CD1c-positive myeloid dendritic cell (primary cell): ENCODE measurements at regions not wholly inside any gene's neighbourhood (a gene's known extent, or its start where the extent isn't known, plus 50 kb on each side); places are given as distances from the start of the nearest gene placed in this dataset.

ENCODE experiments used
- DNase-seq: peaks from one replicate; pipeline ENCODE4 v3.0.0-alpha.2; 2016; ENCODE audit errors: extremely low spot score

DNA sequence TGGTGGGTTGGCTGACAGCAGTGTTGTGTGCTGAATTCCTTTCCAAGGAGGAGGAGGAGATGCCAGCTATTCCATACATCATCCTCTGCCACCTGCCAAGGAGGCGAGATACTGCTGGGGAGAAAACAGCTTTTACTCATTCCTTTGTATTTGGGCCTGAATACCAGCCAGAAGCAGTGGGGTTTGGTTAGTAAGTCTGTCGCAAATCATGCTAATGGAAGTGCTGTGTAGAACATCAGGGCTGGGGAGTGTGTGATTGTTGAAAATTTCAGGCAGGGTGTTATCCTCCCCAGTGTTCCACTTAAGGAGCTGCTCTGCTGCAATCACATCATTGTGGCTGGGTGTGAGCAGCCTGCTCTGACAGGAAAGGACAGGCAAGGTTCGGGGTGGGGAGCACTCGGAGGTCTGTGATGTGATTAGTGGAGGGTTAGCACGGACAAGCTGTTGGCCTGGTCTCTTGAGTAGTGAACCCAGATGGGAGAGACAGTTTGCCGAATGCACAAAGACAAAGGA is 128.2 kb upstream of the DLX2 start:
- DNase-seq = no peak

- no peak for DNase-seq
Measured at GRCh38 chr2:172231508-172231907, 128.8 kb upstream of the DLX2 start.

- no peak for DNase-seq
Measured at GRCh38 chr2:172232708-172233396, 130.2 kb upstream of the DLX2 start.

DNA sequence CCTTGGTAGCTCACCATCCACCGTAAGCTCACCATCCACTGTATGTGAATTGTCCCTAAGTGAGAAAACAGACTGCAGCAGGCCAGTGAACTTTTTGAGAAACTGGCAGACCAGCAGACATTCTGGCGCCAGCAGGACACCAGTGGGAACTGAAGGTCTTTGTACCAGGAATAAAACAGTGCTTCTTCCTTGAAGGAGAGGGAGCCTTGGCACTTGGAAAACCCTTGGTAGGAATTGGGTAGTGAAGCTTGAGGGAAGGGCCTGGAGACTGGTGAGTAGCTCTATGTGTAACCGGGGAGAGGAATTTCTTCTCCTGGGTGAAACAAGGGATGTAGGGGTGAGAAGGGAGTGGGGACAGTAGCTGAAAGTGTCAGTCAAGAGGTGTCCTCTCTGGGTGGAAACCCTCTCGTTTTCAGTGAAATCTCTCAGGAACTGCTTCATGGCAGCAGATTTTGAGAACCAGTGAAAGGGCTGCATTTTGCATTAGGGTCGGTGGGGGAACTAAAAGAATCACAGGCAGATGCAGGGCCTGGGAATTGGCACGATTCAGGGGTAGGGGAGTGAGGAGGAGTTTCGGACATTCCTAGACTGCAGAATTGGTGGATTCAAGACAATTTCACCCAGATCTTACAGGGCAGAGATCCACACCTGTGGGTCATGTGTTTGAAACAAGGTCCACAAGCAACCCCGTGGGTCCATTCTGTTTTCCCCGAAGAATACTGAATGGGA is 131.5 kb upstream of the DLX2 start:
- DNase-seq = no peak

DNA sequence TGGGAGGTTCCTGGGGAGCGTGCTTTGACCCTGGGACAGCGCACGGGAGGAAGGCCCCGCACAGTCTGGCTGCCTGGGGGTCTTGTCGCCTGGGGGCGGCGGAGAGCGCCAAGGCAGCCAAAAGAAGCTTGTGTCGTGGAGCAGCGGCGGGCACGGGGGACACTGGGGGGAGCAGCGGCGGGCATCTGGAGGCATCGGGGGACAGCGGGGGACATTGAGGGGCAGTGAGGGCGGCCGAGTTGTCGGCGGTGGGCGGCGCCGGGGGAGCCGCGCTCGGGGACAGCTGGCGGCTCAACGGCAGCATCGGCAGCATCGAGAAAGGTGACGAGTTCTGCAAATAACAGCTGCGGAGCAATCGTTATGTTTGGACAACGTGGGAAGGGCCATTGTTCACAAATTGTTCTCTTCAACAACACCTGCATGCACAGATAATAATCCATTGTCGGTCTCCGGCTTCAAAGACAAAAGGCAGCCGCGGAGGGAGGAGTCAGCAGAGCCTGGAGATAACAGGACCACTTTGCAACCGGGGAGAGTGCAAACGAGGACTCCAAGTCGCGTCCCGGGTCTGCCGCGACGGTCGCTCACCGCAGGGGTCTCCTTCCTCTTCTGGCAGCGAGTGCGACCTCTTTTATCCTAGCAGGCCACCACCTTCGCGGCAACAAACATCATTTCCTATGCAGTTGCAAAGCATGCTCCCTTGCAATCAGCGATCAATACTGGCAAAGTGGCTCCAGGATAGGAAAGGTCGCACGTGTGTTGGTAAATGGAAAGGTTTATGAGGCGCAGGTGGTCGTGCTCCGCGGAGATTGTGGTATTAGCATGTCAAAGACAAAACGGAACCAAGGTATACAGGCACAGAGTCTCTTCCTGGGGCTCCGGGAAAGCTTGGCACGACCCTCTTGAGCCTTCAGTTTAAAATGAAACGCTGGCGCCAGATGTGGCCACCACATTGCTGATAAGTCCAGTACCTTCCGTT is 132.3 kb upstream of the DLX2 start:
- DNase-seq = no peak

DNA sequence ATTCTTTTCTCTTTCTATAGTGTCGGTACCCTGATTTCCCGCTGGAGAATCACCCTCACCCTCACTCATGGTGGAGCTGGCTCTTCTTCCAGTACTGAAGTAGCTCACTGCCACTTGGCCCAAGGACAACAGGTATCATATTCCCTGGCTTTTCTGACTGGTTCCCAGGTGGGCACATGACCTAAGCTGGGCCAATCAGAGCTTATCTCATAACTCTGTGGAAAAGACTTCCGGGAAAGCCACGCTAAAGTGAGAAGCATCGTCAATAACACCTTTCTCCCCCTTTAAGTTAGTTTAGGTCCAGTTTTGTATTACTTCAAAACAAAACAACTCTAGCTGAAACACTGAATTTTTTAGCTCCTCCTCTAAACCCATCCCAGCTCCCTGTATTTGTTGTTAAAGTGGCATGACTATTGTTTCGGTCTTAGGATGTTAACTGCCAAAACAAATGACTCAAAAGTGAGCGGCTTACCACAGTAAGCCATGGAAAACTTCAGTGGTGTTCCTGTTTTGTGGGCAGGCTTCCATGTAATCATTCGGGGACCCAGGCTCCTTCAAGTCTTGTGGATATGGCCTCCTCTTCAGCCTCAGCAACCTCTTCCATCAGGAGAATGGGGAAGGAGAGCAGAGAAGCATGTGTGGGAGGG is 137.4 kb upstream of the DLX2 start:
- DNase-seq = no peak

DNA sequence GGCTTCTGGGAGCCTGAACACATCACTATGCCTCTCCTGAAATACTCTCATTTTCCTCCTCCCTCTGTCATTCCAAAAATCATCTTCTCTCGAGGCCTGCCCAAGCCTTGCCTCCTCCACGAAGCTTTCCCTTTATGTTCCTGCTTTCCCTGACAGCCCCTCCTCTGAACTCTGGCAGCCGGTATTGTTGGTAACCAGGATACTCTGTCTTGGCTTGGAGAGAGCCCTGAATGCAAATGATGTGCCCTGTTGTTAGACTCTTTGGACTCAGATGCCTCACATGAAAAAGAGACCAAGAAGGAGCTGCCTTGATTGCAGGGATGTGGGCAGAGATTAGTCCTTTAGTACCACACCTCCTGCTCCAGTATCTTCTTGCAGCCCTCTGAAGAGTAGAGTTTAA is 138.5 kb upstream of the DLX2 start:
- no peak for DNase-seq

- DNase-seq = no peak
Measured at GRCh38 chr2:172242471-172242870, 139.8 kb upstream of the DLX2 start.

GRCh38 chr2:172242961-172243360 is 140.3 kb upstream of the DLX2 start:
- no peak for DNase-seq

DNA sequence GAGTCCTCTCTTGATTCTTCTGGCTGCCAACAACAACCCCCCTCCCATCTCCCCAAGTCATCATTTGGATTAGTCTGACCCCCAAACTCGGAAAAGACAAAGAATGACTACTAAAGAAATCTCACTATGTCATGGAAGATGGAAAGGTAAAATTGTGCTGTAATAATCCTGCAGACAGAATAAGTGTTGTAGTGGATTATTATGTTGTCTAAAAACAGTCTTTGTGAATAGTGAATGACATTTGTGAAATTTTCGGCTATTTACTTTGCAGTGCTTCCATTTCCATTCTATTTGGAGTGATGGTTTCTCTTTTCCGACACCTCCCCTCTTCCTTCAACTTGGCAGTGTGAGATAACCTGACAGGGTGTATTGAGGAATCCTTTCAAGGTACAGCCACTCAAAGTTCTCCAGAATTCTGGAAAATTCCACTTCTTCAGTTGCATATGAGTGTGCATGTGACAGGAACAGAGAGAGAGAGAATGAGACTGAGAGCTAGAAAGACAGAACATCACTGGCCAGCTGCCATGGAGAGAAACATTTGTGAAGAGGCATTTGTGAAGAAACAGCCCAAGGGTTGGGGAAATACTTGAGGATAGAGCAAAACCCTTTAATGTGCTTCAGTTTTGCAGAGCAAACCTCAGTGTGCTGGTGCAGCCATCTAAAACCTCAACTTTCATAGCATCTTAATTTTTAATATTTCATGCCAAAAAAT is 141.9 kb upstream of the DLX2 start:
- no peak for DNase-seq

DNA sequence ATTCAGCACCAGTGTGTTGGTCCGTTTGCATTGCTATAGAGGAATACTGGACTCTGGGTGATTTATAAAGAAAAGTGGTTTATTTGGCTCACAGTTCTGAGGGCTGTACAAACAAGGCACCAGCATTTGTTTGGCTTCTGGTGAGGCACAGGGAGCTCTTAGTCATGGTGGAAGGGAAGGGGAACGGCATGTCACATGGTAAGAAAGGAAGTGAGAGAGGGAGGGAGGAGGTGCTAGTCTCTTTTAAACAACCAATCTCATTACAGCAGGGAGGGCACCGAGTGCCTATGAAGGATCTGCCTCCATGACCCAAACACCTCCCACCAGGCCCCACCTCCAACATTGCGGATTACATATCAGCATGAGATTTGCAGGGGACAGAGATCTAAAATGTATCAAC is 143.9 kb upstream of the DLX2 start:
- DNase-seq = peak; percentile 38

DNA sequence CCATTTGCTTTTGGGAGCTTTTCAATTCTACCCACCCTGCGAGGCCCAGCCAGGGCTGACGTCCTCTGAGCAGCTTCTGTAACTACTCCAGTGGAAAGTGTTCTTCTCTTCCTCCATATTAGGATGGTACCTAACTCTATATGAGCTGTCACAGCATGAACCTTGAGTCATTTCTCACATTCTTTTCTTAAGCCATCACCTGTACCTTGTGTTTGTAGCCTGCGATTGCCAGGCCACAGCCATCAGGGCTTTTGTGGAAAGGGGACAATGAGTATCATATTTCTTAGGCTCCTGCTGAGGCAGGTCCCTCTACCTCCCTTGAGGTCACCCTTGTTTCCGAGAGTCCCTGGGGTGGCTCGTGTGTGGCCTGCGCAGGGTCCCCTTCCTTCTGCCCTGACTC is 144.5 kb upstream of the DLX2 start:
- no peak for DNase-seq

GRCh38 chr2:172248381-172248780 is 145.7 kb upstream of the DLX2 start:
- DNase-seq = no peak

DNA sequence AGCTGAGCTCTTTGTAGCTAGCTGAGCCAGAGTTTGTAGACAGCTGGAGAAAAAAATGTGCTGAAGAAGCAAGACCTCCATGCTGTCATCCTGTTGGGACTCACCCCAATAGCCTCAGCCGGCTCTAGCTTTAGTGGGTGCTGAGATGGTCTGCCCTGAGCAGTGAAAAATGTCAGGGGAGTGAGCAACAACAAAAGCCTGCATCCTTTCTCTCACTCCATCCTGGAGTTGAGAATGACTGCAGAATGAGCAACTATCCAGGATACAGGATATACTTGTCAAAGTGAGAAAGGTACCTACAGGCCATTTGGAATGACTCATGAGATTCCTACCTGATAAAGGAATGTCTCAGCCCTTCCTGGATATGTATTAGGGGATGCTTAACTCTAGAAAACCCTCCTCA is 146.1 kb upstream of the DLX2 start:
- DNase-seq = no peak

- DNase-seq = peak; percentile 8
Measured at GRCh38 chr2:172249334-172249733, 146.6 kb upstream of the DLX2 start.

DNA sequence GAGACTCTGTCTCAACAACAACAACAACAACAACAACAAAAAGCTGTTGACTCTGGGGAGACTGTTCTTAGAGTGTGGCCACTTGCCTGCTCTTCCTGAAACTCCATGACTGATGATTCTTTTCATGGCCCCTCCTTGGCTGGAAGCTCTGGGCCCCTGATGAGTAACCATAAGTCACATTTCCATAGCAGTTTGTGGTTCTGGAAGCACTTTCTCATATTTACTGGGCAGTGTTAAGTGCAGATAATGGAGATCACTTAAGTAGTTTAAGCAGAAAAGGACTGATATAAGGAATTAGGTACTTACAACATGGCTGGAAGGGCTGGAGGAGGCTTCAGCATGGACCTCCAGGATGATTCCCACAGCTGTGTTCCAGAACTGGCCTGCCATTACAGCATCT is 147.3 kb upstream of the DLX2 start:
- DNase-seq = no peak

- no peak for DNase-seq
Measured at GRCh38 chr2:172251231-172251630, 148.5 kb upstream of the DLX2 start.

GRCh38 chr2:172252154-172252553 is 149.5 kb upstream of the DLX2 start:
- no peak for DNase-seq

GRCh38 chr2:172253190-172254052 is 150.7 kb upstream of the DLX2 start:
- DNase-seq = peak; percentile 75

- DNase-seq = no peak
Measured at GRCh38 chr2:172256886-172257285, 154.2 kb upstream of the DLX2 start.
